ENCODE measurements at regions not wholly inside any gene's neighbourhood (a gene's known extent, or its start where the extent isn't known, plus 50 kb on each side); places are given as distances from the start of the nearest gene placed in this dataset.
"Not testable (repeated sequence)": the region's sequence is repeated elsewhere in the genome, so short reads cannot be mapped to it uniquely, and the experiment has no call there.

DNA sequence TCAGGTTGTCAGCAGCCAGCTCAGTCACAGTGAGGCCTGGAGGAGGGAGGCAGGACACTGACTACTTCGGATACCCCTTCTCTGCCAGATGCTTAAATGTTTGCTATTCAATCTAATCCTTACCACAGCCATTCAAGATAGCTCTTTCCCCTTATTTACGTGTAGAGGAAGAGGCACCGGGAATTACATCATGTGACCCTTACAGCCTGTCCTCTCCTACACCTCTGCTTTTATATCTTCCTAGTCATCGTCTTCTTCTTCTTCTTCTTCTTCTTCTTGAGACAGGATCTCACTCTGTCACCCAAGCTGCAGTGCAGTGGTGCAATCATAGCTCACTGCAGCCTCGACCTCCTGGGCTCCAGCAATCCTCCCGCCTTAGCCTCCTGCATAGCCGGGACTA is 148.1 kb upstream of the NEDD9 start:
- no peak for DNase-seq

DNA sequence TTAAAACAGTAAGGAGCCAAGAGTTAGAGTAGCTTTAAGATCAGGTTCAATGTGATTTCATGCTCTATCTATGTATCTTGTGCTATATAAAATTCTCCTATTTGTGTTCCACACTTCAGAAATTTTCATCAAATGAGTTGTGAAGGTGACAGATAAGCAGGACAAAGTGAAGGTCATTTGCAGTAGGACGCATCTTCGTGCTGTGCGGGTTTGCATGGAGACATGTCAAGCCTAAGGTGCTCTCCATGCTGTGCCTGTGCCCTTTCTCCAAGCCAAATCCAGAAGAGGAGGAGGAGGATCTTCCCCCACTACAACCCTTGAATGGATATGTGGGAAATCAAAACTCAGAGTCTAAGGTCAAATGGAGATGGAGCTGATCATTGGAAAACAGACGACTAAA is 147.3 kb upstream of the NEDD9 start:
- DNase-seq: no peak

- DNase-seq: no peak
Observed at GRCh38 chr6:11378639-11379038, 146.2 kb upstream of the NEDD9 start.

- DNase-seq: no peak
Observed at GRCh38 chr6:11374036-11375010, 141.9 kb upstream of the NEDD9 start.

DNA sequence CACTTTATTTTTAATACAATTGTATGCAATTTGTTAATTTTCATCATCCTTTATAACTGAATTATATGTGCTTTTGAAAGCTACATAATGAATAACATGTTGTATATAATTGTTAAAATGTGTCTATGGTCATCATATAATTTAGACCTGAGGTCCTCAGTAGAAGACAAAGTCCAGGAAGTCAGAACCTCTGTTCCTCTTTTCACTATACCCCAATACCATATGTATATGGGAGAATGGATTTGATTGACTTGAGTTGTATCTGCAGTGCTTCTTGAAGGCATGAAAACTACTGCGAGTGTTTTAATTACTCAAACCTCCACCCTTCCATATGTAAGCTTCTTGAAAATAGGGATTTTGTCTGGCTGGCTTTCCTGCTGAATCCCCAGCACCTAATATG is 140.7 kb upstream of the NEDD9 start:
- no peak for DNase-seq

DNA sequence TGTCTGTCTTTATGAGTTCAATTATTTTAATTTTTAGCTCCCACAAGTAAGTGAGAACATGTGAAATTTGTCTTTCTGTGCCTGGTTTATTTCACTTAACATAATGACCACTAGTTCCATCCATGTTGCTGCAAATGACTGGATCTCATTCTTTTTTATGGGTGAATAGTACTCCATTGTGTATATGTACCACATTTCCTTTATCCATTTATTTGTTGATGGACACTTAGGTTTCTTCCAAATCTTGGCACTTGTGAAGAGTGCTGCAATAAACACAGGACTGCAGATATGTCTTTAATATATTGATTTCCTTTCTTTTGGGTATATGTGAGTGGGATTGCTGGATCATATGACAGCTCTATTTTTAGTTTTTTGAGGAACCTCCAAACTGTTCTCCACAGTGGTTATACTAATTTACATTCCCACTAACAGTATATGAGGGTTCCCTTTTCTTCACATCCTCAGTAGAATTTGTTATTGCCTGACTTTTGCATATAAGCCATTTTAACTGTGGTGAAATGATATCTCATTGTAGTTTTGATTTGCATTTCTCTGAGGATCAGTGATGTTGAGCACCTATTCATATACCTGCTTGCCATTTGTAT is 139.8 kb upstream of the NEDD9 start:
- not testable (repeated sequence) for DNase-seq

GRCh38 chr6:11370191-11371018 is 137.9 kb upstream of the NEDD9 start:
- no peak for DNase-seq

DNA sequence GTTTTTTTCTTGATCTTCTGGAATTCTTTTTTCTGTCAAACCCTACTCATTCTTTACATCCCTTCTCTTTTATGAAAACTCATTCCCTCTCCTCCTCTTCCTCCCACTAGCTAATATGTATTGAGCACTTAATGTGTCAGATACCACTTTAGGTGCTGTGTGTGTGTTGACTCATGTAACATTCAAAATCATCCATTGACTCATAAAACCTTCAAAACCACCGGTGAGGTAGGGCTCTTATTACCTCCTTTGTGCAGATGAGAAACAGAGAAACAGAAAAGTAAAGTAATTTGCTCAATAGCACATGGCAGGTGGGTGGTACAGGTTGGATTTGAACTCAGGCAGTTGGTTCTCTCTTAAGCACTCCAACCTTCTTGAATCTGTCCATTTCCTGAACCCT is 136.3 kb upstream of the NEDD9 start:
- no peak for DNase-seq

DNA sequence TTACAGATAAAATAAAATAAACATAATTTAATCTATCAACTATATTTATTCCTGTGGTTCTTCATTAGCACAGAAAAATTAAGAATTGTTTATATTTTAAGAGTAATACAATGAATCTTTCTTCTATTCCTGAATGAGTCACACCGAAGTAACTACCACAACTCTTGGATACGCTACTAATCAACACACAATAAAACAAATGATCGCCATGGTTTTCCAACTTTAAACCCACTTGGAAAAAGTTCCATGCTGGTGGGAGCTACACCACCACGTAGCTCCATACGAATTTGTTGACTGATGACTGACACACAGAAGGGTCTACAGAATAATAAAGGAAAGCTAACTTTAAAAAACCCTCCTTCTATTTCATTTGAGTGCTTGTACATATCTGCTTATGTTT is 135.8 kb upstream of the NEDD9 start:
- DNase-seq: no peak

DNA sequence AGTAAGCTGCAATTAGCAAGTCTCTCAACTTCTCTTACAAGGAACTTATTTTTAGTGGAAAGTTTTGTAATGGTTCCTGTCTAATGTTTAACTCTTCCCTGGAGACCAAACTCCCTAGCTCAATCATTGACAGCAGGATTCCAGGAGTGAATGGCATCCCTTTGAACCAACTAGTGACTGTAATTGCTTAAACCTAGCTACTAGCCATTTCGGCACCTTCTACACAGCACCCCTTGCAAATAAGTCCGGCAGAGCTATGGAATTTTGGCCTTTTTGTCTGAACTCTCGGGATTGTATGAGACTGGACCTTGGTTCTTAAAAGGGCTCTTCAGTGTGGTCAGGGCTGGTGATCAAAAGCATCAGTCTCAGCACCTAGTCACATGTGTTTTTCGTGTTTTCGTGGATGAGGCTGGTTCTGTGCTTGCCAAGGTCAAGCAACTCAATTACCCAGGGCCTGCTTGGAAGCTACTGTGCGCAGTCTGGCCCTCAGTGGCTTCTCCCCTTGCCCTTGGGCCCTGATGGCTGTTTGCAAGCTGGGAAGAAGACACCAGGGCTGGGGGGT is 135.3 kb upstream of the NEDD9 start:
- DNase-seq: no peak

DNA sequence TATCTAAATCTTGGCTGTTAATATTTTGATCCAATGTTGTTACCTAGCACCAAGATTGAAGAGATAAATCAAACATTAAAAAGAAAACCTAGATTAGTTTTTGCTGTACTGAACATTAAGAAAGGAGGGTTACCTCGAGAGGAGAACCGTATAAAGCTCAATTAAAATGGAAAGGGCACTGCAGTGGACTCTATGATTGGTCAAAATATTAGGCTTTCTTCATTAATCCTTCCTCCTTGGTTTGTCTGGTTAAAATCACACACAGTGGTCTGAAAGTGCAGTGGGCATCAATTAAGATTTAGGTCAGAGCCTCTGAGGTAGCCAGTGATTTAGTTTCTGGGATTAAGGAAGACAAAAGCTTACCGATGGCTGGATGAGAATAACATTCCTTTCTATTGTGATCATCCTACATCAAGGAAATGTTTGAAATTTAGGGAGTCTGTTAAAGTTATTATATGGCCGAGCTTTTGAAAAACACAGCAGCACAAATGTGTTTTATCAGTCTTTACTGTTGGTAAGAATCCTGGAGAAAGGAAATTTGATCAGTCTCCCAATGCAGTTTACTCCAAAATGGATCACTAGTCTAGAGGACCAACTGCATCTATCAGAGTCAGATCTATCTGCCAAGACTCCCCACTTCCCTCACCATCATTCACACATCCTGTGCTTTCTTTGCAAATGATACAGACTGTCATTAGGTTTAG is 134.6 kb upstream of the NEDD9 start:
- DNase-seq: no peak

- no peak for DNase-seq
Observed at GRCh38 chr6:11366183-11366933, 133.9 kb upstream of the NEDD9 start.

- DNase-seq: no peak
Observed at GRCh38 chr6:11364971-11365397, 132.5 kb upstream of the NEDD9 start.

- DNase-seq: no peak
Observed at GRCh38 chr6:11363881-11364576, 131.6 kb upstream of the NEDD9 start.

GRCh38 chr6:11362564-11362963 is 130.1 kb upstream of the NEDD9 start:
- DNase-seq: no peak

GRCh38 chr6:11358904-11359830 is 126.7 kb upstream of the NEDD9 start:
- DNase-seq: no peak

DNA sequence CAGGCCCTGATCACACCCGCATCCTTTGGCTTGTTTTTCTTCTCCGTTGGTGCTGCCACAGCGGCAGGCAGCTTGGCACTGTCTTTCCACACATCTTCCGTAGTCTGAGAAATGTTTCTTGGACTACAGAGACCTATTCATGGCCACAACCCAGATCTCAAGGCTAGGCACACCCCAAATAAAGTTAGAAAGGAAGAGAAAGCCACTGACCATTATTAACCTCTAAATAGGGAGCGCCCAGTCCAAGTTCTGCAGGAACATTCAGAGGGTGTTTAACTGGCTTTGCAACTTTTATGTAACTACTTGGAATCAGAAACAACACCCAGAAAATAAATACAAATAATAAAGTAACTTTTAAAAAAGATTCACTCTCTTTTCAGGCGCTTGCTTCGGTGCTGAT is 124.8 kb upstream of the NEDD9 start:
- no peak for DNase-seq

DNA sequence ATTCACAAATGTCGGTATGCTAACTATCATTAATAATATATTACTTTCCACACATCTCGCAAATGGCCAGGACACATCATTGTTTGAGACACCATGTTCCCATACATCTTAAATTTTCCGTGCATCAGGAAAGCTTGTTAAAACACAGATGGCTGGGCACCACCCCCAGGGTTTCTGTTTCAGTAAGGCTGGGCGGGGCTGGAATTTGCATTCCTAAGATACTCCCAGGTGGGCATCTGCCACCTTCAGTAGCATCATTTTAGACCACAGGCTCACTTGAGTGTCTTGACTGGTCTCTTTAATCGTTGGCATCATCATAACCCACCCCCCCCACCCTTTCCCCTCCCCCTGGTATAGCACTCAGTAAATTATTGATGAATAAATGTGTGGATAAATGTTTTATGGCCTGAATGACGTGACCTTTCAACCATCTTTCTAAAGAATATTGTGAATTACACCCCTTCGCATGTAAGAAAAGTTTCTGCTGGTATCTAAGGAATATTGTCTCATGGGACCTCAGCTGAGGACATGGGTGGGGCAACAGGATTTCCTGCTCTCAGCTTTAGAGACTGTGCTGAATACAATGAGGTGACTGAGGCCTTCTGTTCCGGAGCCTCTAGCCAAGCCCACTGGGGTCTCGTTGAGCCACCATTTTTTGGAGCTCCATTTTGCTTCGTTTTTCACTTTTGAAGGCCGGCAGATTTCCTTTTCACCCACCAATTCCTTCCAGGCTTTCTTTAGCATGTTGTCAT is 124.1 kb upstream of the NEDD9 start:
- no peak for DNase-seq

GRCh38 chr6:11353921-11354389 is 121.5 kb upstream of the NEDD9 start:
- DNase-seq: no peak
